HG03457 (cell line): ENCODE measurements at regions not wholly inside any gene's neighbourhood (a gene's known extent, or its start where the extent isn't known, plus 50 kb on each side); places are given as distances from the start of the nearest gene placed in this dataset.

Source experiments
- ATAC-seq: cut with Tn5 transposase; IDR thresholded peaks from one replicate; pipeline ENCODE4 v1.9.1; 2021; ENCODE audit warnings: moderate number of reproducible peaks; ENCODE audit not compliant: unreplicated experiment

GRCh38 chr5:117299224-117299935, 724.8 kb upstream of the SEMA6A start:
- no peak for ATAC-seq

- no peak for ATAC-seq
These were observed 722.2 kb upstream of the SEMA6A start for GRCh38 chr5:117296872-117297271.

- no peak for ATAC-seq
These were observed 721.3 kb upstream of the SEMA6A start for GRCh38 chr5:117295941-117296340.

- no peak for ATAC-seq
These were observed 712.2 kb upstream of the SEMA6A start for GRCh38 chr5:117286813-117287212.

- no peak for ATAC-seq
These were observed 697.0 kb upstream of the SEMA6A start for GRCh38 chr5:117271656-117272055.

GRCh38 chr5:117266280-117266679, 691.7 kb upstream of the SEMA6A start:
- ATAC-seq = no peak

- ATAC-seq = no peak
These were observed 688.6 kb upstream of the SEMA6A start for GRCh38 chr5:117263231-117263630.

- ATAC-seq = no peak
These were observed 688.0 kb upstream of the SEMA6A start for GRCh38 chr5:117262572-117263131.

- ATAC-seq = no peak
These were observed 687.4 kb upstream of the SEMA6A start for GRCh38 chr5:117261948-117262571.

GRCh38 chr5:117255211-117256027, 680.8 kb upstream of the SEMA6A start:
- no peak for ATAC-seq

GRCh38 chr5:117252566-117252965, 677.9 kb upstream of the SEMA6A start:
- no peak for ATAC-seq

- ATAC-seq = no peak
These were observed 674.6 kb upstream of the SEMA6A start for GRCh38 chr5:117249086-117249815.

- ATAC-seq = no peak
These were observed 671.8 kb upstream of the SEMA6A start for GRCh38 chr5:117246424-117246823.

- no peak for ATAC-seq
These were observed 670.5 kb upstream of the SEMA6A start for GRCh38 chr5:117245130-117245529.

GRCh38 chr5:117242028-117242427, 667.4 kb upstream of the SEMA6A start:
- ATAC-seq = no peak

GRCh38 chr5:117236941-117237340, 662.3 kb upstream of the SEMA6A start:
- no peak for ATAC-seq

GRCh38 chr5:117235786-117236185, 661.2 kb upstream of the SEMA6A start:
- no peak for ATAC-seq

GRCh38 chr5:117230375-117230774, 655.8 kb upstream of the SEMA6A start:
- ATAC-seq = no peak

- no peak for ATAC-seq
These were observed 646.1 kb upstream of the SEMA6A start for GRCh38 chr5:117220730-117221129.

- ATAC-seq = no peak
These were observed 644.2 kb upstream of the SEMA6A start for GRCh38 chr5:117218789-117219188.

- no peak for ATAC-seq
These were observed 638.2 kb upstream of the SEMA6A start for GRCh38 chr5:117212866-117213265.
